ENCODE measurements at regions not wholly inside any gene's neighbourhood (a gene's known extent, or its start where the extent isn't known, plus 50 kb on each side); places are given as distances from the start of the nearest gene placed in this dataset.

GRCh38 chr12:92639017-92639416 is 63.8 kb upstream of the PLEKHG7 start:
- TF ChIP-seq CTCF (IDR thresholded peaks at IDR 0.05), result no peak
- H3K36me3 ChIP-seq, result no peaks in the 10 kb centered on the region
- H3K27me3 ChIP-seq, result no peaks in the 10 kb centered on the region
- H3K27ac ChIP-seq, result no peak overlapping the region
- intact Hi-C loops (cut with DNase I; ENCODE audit: low total_unique reads), result no loop called here
- no peaks in the 10 kb centered on the region for H3K9me3 ChIP-seq
- no peaks in the 10 kb centered on the region for H3K4me1 ChIP-seq
- no peak overlapping the region for H3K4me3 ChIP-seq
- DNase-seq, result no peak

GRCh38 chr12:92634730-92635129 is 68.1 kb upstream of the PLEKHG7 start:
- no peaks in the 10 kb centered on the region for H3K9me3 ChIP-seq
- H3K36me3 ChIP-seq, result no peaks in the 10 kb centered on the region
- no peak overlapping the region for H3K4me3 ChIP-seq
- H3K4me1 ChIP-seq, result no peaks in the 10 kb centered on the region
- no peak for TF ChIP-seq CTCF (IDR thresholded peaks at IDR 0.05)
- no peak overlapping the region for H3K27ac ChIP-seq
- DNase-seq, result no peak
- H3K27me3 ChIP-seq, result no peaks in the 10 kb centered on the region
- intact Hi-C loops (cut with DNase I; ENCODE audit: low total_unique reads), result no loop called here

DNA sequence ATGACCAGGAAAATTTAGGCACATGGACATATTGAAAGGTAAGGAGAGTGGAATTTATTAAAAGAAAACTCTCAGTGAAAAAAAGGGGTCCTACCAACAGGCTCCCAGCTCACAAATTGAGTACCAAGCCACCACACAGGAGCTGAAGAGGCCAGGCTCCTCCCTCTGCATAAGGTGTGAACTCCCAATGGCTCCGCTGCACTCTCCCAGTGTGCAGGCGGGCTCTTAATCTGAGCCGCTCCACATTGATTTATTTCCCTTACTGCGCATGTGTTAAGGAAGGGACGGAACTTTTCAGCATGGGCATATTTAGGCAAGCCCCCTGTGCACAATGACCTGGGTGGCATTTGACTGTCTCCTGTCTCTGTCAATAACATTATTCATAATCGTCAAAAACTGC is 68.6 kb upstream of the PLEKHG7 start:
- H3K4me1 ChIP-seq, result no peaks in the 10 kb centered on the region
- DNase-seq, result no peak
- H3K27ac ChIP-seq, result no peak overlapping the region
- TF ChIP-seq CTCF (IDR thresholded peaks at IDR 0.05), result no peak
- H3K4me3 ChIP-seq, result no peak overlapping the region
- H3K9me3 ChIP-seq, result no peaks in the 10 kb centered on the region
- no peaks in the 10 kb centered on the region for H3K36me3 ChIP-seq
- intact Hi-C loops (cut with DNase I; ENCODE audit: low total_unique reads), result no loop called here
- H3K27me3 ChIP-seq, result no peaks in the 10 kb centered on the region

DNA sequence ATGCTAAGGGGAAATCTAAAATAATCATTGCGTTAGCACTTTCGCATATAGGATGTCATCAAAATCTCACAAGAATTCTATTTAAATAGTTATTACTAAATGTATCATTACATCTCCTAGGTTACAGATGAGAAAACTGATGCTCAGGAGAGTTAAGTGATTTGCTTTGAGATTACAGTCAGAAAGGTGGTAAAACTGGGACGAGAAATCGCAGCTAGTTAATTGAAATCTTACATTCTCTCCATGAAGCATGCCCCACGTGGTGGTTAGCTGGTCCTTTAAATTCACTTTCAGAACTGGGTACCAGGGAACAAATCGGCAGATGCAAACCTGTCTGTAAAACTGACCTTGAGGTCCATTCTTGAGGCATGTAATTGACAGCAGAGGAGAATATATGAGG is 71.8 kb upstream of the PLEKHG7 start:
- no peaks in the 10 kb centered on the region for H3K4me1 ChIP-seq
- H3K27me3 ChIP-seq, result no peaks in the 10 kb centered on the region
- DNase-seq, result no peak
- H3K36me3 ChIP-seq, result no peaks in the 10 kb centered on the region
- no peak for TF ChIP-seq CTCF (IDR thresholded peaks at IDR 0.05)
- H3K27ac ChIP-seq, result no peak overlapping the region
- intact Hi-C loops (cut with DNase I; ENCODE audit: low total_unique reads), result no loop called here
- no peaks in the 10 kb centered on the region for H3K9me3 ChIP-seq
- H3K4me3 ChIP-seq, result no peak overlapping the region

GRCh38 chr12:92629349-92630065 is 73.3 kb upstream of the PLEKHG7 start:
- Histone ChIP-seq H3K36me3 (no peaks in the 10 kb centered on the region), H3K9me3 (no peaks in the 10 kb centered on the region), H3K4me3 (no peak overlapping the region), H3K27ac (no peak overlapping the region), H3K4me1 (no peaks in the 10 kb centered on the region), H3K27me3 (no peaks in the 10 kb centered on the region)
- intact Hi-C loops (cut with DNase I; ENCODE audit: low total_unique reads), result no loop called here
- no peak for DNase-seq
- no peak for TF ChIP-seq CTCF (IDR thresholded peaks at IDR 0.05)

DNA sequence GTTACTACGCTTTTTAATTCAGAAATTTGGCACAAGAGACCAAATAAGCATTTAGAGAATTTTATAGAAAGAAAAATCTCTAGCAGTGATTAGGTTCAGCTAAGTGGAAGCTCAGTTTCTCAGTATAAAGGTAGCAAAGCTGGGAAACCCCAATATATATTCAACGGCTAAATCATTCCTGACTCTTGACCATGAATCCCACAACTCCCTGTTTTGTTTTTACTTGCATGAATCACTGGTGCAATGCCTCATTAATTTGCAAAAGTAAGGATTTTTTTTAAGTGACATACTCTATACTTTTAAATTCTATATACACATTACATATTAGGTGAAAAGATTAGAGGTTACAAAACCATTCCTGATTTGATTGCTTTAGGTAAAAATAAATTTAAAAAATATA is 74.3 kb upstream of the PLEKHG7 start:
- intact Hi-C loops (cut with DNase I; ENCODE audit: low total_unique reads), result no loop called here
- no peak for TF ChIP-seq CTCF (IDR thresholded peaks at IDR 0.05)

More for the DNA sequence above, 74.3 kb upstream of the PLEKHG7 start:
- no peaks in the 10 kb centered on the region for H3K36me3 ChIP-seq
- H3K4me1 ChIP-seq, result no peaks in the 10 kb centered on the region
- no peak overlapping the region for H3K27ac ChIP-seq
- no peak for DNase-seq
- H3K4me3 ChIP-seq, result no peak overlapping the region
- no peaks in the 10 kb centered on the region for H3K27me3 ChIP-seq
- H3K9me3 ChIP-seq, result no peaks in the 10 kb centered on the region
